ENCODE measurements at regions not wholly inside any gene's neighbourhood (a gene's known extent, or its start where the extent isn't known, plus 50 kb on each side); places are given as distances from the start of the nearest gene placed in this dataset.

- TF ChIP-seq, protein P1, sequence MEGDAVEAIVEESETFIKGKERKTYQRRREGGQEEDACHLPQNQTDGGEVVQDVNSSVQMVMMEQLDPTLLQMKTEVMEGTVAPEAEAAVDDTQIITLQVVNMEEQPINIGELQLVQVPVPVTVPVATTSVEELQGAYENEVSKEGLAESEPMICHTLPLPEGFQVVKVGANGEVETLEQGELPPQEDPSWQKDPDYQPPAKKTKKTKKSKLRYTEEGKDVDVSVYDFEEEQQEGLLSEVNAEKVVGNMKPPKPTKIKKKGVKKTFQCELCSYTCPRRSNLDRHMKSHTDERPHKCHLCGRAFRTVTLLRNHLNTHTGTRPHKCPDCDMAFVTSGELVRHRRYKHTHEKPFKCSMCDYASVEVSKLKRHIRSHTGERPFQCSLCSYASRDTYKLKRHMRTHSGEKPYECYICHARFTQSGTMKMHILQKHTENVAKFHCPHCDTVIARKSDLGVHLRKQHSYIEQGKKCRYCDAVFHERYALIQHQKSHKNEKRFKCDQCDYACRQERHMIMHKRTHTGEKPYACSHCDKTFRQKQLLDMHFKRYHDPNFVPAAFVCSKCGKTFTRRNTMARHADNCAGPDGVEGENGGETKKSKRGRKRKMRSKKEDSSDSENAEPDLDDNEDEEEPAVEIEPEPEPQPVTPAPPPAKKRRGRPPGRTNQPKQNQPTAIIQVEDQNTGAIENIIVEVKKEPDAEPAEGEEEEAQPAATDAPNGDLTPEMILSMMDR (IDR thresholded peaks at IDR 0.05; ENCODE audit: insufficient read depth, low read depth, low read length, missing control alignments), result no peak
- no peak for DNase-seq (ENCODE audit: low read depth)
- H3K4me3 ChIP-seq (ENCODE audit: low read length), result no peak overlapping the region
Observed at GRCh38 chr9:15047028-15047551, 136.9 kb upstream of the FREM1 start.

DNA sequence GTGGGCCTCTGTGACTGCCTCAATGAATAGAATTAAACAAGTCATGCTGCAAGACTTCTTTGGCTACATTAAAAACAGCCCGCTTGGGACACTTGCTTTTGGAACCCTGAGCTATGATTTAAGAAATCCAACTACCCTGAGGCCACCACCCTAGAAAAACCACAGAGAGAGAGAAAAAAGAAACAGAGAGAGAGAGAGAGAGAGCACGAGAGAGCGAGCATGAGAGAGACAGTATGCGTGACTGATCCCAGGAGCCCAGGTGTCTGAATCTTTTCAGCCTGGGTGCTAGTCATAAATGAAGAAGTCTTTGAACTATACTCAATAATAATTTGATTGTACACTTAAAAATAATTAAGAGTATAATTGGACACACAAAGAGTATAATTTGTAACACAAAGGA is 123.1 kb upstream of the FREM1 start:
- TF ChIP-seq, protein P1 (IDR thresholded peaks at IDR 0.05; ENCODE audit: insufficient read depth, low read depth, low read length, missing control alignments), result no peak
- DNase-seq (ENCODE audit: low read depth), result no peak

GRCh38 chr9:15032860-15033259 is 122.6 kb upstream of the FREM1 start:
- no peak overlapping the region for H3K4me3 ChIP-seq (ENCODE audit: low read length)
- TF ChIP-seq, protein P1 (IDR thresholded peaks at IDR 0.05; ENCODE audit: insufficient read depth, low read depth, low read length, missing control alignments), result no peak

More for the DNA sequence above, 123.1 kb upstream of the FREM1 start:
- no peak overlapping the region for H3K4me3 ChIP-seq (ENCODE audit: low read length)

GRCh38 chr9:15021146-15021545 is 110.9 kb upstream of the FREM1 start:
- TF ChIP-seq, protein P1 (IDR thresholded peaks at IDR 0.05; ENCODE audit: insufficient read depth, low read depth, low read length, missing control alignments), result no peak
- no peak for DNase-seq (ENCODE audit: low read depth)
- no peak overlapping the region for H3K4me3 ChIP-seq (ENCODE audit: low read length)

More at GRCh38 chr9:15032860-15033259, 122.6 kb upstream of the FREM1 start:
- no peak for DNase-seq (ENCODE audit: low read depth)

- peak; percentile 52 for DNase-seq (ENCODE audit: low read depth)
- no peak overlapping the region for H3K4me3 ChIP-seq (ENCODE audit: low read length)
- TF ChIP-seq, protein P1 (IDR thresholded peaks at IDR 0.05; ENCODE audit: insufficient read depth, low read depth, low read length, missing control alignments), result no peak
Observed at GRCh38 chr9:15018096-15018637, 107.9 kb upstream of the FREM1 start.

- no peak overlapping the region for H3K4me3 ChIP-seq (ENCODE audit: low read length)
- TF ChIP-seq, protein P1 (IDR thresholded peaks at IDR 0.05; ENCODE audit: insufficient read depth, low read depth, low read length, missing control alignments), result no peak
- no peak for DNase-seq (ENCODE audit: low read depth)
Observed at GRCh38 chr9:15010581-15010980, 100.4 kb upstream of the FREM1 start.

DNA sequence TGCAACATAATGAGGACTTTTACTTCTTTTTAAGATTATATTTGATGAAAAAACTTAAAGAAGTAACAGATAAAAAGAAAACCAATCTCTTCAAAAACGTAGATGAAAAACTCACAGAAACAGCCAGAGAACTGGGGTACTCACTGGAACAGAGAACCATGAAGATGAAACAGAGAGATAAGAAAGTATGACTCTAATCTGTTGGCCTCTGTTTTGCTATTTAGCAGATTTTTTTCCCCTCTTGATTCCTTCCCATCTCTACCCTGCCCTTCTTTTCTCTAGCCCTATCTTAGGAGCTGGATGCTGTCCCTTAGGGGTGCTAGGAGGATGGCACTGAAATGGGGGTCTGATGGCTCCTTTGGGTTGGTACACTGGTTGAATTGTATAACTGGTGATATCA is 97.5 kb upstream of the FREM1 start:
- no peak for DNase-seq (ENCODE audit: low read depth)
- no peak overlapping the region for H3K4me3 ChIP-seq (ENCODE audit: low read length)
- TF ChIP-seq, protein P1 (IDR thresholded peaks at IDR 0.05; ENCODE audit: insufficient read depth, low read depth, low read length, missing control alignments), result no peak
